Fibroblast of skin of abdomen (primary cell): ENCODE measurements at regions not wholly inside any gene's neighbourhood (a gene's known extent, or its start where the extent isn't known, plus 50 kb on each side); places are given as distances from the start of the nearest gene placed in this dataset.
A peak's percentile ranks its signal among the peaks of the same experiment; 100 is the strongest.
"Not testable (repeated sequence)": the region's sequence is repeated elsewhere in the genome, so short reads cannot be mapped to it uniquely, and the experiment has no call there.

Source experiments
- DNase-seq: peaks from one replicate; pipeline ENCODE4 v3.0.0-alpha.2; 2013

DNA sequence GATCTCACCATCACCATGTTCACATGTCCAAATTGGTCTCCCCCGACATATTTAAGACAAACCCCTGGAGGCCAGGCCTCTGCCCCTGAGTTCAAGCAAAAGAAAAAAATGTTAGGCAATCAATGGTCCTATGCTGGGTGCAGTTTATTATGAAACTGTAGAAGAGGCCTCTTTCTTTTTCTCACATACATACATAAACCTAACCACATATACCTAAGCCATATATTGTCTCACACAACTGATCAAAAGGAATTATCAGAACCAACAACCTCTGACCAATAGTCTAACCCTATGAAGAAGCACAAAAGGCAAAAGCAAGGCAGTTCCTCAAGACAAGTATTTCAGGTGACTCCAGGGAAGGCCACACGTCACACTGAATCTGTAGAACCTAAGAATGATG, 49.9 kb downstream of the ILRUN start:
- DNase-seq = no peak

DNA sequence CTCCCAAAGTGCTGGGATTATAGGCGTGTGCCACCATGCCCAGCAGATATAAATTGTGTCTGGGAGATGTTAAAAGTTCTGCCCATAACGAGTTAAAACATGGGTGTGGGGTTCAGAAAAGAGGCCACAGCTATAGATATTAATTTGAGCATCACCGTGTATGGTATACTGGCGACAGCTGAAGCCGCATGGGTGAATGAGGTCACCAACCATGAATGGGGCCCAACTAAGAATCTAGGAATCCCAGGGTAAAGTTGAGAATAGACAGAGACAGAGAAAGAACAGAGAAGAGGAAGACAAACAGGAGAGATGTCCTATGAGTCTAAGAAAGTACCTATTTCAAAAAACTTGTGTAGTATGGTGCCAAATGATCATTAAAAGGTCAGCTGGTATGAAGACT, 50.9 kb downstream of the ILRUN start:
- DNase-seq = no peak

DNA sequence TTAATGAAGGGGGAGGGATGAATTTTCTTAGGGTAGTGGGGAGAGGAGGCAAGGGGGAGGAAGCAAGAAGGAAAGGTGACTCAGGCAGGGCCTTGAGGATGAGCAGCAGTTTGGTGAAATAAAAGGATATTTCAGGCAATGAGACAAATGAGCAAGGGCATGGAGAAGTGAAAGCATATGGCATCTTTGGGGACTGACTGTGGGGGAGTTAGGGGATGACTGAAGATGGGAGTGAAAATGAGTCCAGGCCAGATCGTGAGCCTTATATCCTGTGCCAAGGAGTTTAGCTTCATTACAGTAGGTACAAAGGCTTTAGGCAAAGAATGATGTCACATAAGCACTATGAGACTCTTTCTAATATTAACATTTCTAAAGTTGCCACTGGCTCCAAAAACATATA, 51.9 kb downstream of the ILRUN start:
- DNase-seq = no peak

DNA sequence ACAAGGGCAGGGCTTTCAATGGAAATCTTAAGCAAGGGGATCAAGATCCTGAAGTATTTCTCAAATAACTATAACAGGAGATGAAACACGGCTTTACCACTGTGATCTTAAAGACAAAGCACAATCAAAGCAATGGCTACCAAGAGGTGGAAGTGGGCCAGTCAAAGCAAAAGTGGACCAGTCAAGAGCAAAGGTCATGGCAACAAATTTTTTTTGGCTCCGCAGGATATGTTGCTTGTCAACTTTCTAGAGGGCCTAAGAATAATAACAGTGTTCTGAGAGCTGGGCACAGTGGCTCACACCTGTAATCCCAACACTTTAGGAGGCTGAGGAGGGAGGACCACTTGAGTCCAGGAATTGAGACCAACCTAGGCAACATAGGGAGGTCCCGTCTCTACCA, 54.1 kb downstream of the ILRUN start:
- no peak for DNase-seq

DNA sequence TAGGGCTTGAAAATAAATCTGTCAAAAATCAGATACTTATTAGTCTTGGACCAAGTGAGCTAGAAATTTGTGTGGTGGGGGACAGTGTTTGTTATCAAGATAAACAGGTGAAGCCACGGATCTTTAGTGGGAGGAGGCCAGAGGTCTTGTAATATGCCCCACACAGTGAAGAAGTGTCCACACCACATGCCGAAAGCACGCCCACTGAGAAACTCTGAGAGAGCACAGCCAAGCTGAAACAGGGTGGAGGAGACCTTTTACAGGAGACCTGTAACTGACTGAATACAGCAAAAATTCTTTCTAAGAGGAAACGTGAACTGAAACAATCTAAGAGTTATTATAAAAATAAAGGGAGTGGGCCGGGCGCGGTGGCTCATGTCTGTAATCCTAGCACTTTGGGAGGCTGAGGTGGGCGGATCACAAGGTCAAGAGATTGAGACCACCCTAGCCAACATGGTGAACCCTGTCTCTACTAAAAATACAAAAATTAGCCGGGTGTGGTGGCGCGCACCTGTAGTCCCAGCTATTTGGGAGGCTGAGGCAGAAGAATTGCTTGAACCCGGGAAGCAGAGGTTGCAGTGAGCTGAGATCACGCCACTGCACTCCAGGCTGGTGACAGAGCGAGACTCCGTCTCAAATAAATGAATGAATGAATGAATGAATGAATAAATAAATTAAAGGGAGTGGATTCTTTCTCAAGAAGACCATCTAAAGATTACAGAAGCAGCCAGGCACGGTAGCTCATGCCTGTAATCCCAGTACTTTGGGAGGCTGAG, 56.3 kb downstream of the ILRUN start:
- not testable (repeated sequence) for DNase-seq

DNA sequence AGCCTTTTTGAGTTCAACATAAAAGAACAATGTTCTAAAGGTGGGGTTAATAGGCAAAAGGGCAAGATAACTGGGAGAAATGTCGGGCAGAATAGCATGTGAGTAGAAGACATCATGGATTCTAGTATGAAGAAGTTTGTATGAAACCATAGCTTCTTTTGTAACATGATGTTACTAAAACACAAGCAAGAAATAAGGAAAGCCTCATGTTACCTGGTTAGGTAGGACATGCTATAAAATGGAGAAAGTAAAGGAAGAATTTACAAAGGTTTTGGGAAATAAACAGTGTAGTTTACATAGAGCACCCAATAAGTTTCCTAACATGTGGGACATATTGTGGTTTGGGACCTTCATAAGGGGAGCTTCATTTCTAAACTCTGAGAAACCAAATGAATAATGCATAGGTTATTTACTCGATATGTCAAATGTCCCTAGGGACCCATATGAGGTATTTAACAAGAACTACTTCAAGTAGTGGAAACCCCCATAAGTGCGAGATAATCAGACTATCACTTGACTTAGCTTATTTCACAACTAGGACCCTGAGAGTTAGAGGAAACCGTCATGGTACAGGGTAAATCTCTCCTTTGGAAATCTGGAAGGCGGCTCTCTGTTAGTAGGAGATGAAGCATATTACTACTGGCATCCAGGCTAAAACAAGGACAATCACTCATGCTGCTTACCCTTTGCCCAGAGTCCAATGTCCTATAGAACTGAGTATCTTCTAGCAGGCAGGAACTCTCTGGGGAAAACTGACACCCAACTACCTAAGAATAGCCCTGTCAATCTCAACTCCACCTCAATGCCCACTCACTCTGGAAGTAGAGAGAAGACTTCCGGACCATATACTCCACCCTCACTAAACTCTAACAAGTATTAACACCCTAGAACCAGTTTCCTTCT, 57.5 kb downstream of the ILRUN start:
- peak; percentile 13 for DNase-seq

DNA sequence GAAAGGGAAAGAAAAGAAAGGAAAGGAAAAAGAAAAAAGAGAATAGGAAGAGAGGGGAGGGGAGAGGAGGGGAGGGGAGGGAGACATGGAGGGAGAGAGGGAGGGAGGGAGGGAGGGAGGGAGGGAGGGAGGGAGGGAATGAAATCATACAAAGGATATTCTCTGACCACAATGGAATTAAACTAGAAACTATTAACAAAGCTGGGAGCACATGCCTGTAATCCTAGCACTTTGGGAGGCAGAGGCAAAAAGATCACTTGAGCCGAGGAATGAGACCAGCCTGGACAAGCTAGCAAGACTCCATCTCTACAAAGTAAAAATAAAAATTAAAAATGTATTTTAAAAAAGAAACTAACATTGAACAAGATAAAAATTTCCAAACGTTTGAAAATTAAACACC, 62.8 kb downstream of the ILRUN start:
- DNase-seq = no peak

DNA sequence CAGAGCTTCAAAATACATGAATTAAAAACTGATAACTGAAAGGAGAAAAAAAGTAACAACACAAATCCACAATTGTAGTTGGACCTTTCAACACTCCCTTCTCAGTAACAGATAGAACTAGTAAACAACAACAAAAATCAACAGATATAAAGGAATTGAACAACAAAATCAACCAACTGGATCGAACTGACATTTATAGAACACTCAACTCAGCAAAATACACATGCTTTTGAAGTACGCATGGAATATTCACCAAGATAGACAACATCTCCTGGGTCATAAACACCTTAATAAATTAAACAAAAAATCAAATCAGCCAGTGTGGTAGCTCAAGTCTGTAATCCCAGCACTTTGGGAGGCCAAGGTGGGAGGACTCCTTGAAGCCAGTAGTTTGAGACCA, 63.3 kb downstream of the ILRUN start:
- no peak for DNase-seq

DNA sequence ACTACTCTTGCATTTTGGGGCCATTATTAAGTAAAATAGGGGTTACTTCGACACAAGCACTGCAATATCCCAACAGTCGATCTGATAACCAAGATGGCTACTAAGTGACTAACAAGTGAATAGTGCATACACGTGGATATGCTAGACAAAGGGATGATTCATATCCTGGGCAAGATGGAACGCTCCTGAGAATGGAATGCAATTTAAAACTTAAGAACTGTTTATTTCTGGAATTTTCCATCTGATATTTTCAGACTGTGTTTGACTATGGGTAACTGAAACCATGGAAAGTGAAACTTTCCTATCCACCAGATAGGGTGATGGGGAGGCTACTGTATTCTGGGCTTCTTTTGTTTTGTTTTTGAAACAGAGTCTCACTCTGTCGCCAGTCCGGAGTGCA, 66.5 kb downstream of the ILRUN start:
- DNase-seq = peak; percentile 86

DNA sequence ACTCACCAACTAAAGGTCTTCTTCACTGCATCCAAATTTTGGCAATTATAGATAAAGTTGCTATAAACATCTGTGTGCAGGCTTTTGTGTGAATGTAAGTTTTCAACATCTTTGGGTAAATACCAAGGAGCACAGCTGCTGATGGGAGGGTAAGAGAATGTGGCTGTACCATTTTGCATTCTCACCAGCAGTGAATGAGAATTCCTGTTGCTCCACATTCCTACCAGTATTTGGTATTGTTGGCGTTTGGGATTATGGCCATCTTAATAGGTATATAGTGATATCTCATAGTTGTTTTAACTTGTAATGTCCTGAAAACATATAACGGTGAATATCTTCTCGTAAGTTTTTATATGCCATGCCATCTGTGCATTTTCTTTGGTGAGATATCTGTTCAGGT, 69.3 kb downstream of the ILRUN start:
- DNase-seq = no peak

DNA sequence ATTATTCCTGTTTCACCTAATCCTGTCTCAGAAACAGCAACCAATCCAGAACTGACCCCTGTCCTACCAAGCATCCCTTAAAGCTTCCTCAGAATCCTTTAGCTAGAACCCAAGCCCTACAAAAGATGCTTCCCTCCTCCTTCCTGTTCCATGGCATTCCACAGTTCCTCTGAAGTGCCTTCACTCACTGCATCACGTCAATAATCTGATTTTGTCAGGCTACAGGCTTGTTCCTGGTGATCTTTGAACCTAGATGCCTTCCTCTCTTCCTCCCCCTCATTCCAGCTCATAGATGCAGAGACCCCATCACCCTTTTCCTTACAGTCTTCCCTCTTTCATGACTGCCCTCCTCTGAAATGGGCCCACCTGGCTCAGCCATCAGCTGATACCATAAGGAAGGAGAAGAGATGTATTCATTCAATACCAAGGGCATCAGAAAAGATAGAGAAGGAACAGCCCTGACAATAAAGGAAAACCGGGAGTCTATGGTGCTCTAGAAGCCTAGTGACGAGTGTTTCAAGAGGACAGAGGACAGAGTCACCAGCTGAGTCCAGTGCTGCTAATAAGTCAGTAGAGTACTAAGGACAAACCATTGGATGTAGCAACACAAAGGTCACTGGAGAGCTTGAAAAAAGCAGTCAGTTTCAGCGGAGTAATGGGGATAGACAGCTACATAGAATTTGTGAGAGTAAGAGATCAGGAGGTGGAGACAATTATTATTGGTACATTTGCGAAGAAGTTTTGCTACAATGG, 62.5 kb upstream of the SPDEF start:
- no peak for DNase-seq

DNA sequence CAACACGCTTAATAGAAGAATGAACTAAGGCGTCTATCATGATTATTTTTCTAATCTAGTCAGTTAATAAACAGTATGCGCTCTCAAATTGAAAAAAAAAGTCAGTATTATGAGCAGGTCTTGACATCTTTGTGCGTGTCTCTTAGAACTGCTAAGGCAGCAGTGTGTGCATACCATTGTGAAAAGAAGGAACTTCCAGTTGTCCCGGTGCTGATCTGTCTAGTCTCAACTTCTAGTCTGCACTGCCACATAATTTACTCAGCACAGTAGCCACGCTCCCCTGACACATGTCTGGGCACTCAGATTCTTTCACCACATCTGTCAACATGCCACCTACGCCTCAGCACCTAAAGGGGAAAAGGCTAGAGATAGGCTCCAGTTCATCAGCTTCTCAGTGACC, 61.1 kb upstream of the SPDEF start:
- no peak for DNase-seq

DNA sequence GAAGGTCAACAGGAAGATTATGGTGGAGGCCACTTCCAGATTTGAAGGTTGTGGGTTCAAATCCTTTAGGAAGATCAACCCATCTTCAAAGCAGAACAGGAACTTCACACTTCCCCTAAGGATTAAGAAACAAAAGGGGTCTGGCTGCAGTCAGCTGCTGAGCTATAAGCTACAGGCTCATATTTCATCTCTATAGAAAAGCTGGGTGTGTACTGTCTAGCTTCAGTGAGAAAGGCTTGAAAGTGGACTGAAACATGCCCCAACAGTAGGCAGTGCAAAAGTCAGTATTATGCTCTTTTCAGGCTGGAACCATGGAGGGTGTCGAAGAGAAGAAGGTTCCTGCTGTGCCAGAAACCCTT, 60.1 kb upstream of the SPDEF start:
- no peak for DNase-seq

DNA sequence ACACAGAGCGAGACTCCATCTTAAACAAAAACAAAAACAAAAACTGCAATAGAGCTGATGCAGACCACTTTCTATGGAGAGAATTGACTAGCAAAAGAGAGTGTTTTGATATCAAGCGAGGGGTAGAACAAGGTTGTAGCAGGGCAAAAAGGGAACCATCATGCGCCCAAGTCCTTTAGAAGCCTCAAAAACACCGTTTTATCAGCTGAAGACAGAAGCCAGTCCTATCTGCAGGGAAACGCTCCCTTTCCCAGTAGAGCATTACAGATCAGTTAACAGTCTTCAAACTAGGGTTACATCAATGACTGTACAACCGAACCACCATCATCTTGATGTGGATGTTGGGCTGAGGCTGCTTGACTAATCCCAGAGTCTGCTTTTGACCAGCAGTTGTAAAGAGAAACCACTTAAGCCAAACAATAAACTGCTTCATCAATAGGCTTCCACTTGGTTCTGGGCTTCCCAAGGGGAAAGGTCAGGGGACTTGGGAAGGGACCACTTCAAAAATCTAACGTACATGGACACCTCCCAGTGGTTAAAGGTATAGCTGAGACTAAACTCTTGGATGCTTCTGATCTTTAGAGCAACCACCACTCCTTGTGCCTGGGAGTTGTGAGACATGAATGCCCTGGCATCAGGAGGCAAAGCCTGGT, 59.6 kb upstream of the SPDEF start:
- DNase-seq = no peak

DNA sequence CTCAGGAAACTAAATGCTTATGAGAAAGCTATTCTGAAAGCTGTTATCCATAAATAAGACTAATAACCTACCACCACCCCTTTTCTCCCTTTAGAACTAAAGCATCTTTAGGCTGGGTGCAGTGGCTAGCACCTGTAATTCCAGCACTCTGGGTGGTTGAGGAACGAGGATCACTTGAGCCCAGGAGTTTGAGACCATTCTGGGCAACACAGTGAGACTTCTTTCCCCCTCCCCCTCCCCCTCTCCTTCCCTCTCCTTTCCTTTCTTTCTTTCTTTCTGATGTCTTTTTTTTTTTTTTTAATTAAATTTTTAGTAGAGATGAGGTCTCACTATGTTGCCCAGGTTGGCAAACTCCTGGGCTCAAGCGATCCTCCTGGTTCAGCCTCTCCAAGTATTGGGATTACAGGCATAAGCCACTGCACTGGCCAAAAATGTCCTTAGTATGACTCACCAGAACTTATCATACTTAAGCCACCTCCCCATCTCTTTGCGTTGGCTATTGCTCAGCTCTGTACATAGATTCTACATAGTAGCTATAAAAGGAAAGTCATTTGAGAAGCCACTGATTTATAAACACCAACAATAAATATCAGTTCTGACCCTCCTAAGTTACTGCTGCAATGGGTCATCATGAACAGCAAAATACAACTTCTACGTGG, 54.8 kb upstream of the SPDEF start:
- peak; percentile 77 for DNase-seq

DNA sequence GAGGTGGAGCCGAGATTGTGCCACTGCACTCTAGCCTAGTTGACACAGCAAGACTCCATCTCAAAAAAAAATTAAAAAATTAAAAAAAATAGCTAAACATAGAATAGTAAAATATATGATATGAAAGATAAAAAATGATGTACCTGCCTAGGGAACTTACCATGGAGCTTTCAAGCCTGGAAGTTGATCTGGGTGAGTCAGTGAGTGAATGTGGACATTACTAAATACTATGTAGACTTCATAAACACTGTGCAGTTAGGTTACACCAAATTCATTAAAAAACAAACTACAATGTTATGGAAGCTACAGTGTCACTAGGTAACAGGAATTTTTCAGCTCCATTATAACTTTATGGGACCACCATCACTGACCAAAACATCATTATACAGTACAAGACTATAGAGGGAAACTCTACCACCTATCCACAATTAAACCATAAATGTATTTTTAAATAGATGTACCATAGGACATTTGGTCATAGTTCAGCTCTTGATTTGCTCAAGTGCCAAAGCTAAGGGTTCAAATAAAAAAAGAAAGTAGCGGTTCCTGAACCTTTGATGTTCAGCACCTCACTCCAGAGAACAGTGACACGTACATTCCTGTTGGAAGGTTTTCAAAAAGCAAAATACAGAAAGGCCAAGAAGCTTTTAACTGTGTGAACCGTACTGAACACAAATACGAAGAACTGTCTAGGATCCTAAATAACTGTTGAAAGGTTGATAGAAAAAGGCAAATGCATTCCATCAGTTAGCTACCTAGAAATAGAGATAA, 52.4 kb upstream of the SPDEF start:
- DNase-seq = no peak

DNA sequence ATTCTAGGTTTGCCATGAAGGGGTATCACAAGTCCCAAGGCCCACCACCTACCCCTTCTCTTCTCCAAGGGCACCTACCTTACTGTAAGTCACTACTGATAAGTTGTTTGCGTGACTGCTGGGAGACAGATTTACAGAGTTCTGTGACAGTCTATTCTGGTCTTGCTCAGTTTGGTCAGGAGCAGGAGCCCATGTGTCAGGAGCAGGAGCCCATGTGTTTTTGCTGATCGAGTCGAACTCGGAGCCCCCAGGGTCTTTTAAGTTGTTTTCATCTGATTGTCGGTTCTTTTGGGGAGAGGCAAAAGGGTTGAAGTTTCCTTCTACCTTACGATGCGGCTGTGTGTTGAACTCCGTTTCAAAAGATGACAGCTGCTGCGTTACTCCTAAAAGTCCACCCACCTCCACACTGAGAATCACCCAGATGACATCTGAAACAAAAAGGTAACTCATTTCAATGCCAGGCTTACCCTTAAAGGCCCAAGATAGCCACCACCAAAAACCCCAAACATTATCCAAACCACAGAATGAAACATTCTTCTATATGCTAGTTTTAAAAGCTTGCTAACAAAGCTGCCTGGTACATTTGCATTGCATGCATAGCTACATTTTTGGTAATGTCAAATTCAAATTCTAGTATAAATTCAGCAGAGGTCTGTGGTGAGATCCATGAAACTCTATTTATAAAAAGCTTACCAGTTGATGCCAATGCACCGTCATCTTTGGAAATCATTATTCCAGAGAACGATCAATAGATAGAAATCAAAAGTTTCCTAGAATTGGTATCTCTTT, 50.5 kb upstream of the SPDEF start:
- DNase-seq = no peak
